ENCODE measurements at regions not wholly inside any gene's neighbourhood (a gene's known extent, or its start where the extent isn't known, plus 50 kb on each side); places are given as distances from the start of the nearest gene placed in this dataset.
"Not testable (repeated sequence)": the region's sequence is repeated elsewhere in the genome, so short reads cannot be mapped to it uniquely, and the experiment has no call there.

DNA sequence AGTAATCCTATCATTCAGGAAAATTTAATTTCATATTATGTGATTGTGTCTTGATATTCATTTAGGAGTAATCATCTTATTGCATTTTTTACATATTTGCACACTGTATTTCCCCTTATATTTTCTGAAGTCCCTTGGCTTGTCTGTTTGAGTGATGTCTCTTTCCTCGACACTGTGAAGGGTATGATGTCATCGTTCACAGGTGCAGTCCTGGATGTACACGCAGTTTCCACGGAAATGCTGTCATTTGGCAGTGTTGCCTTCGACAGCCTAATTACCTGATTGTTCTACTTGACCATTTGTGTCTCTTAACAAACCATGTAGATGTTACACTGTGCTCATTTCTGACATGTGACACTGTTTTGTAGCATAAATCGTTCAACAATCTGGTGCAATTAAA is 1277.0 kb downstream of the TMEM121 start:
- CTCF ChIA-PET, result interaction anchor here (0.6 to 2.8 kb wide), 3 partner anchors 10 to 69 kb away, joined by 3 to 12 read pairs (median 4); no protein-coding TSS in a partner anchor
- no peaks in the 10 kb centered on the region for H3K9me3 Mint-ChIP-seq

DNA sequence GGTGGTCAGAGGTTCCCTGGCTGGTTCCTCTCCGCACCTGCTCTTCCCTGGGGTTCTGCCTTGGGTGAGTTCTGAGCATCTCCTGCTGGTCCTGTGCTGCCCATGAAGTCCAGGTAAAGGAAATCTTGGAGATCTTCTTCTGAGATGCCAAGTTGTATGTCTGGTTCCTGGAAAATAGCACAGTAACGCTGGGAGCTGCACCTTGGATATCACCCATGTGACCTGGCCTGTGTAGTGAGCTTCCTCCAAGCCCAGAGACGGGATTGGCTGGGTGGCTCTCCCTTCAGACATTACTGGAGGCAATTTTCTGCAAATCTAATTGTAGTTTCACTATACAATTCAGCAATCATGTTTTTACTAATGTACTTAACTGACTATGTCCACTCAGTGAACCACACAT is 1281.1 kb downstream of the TMEM121 start:
- TF ChIP-seq, protein P1, sequence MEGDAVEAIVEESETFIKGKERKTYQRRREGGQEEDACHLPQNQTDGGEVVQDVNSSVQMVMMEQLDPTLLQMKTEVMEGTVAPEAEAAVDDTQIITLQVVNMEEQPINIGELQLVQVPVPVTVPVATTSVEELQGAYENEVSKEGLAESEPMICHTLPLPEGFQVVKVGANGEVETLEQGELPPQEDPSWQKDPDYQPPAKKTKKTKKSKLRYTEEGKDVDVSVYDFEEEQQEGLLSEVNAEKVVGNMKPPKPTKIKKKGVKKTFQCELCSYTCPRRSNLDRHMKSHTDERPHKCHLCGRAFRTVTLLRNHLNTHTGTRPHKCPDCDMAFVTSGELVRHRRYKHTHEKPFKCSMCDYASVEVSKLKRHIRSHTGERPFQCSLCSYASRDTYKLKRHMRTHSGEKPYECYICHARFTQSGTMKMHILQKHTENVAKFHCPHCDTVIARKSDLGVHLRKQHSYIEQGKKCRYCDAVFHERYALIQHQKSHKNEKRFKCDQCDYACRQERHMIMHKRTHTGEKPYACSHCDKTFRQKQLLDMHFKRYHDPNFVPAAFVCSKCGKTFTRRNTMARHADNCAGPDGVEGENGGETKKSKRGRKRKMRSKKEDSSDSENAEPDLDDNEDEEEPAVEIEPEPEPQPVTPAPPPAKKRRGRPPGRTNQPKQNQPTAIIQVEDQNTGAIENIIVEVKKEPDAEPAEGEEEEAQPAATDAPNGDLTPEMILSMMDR (IDR thresholded peaks at IDR 0.05), result no peak
- Mint-ChIP-seq H3K27me3 (peaks cover 4% of the 10 kb centered on the region), H3K36me3 (ENCODE audit: low read depth) (no peaks in the 10 kb centered on the region), H3K9me3 (no peaks in the 10 kb centered on the region), H3K4me1 (peaks cover 15% of the 10 kb centered on the region), H3K4me3 (no peak overlapping the region), H3K27ac (no peak overlapping the region)
- intact Hi-C loops (cut with micrococcal nuclease), result no loop called here
- DNase-seq (no peak), ATAC-seq (ENCODE audit: low read depth) (no peak)
- CTCF ChIA-PET, result interaction anchor here (0.8 kb wide), 1 partner anchor 24 kb away, joined by 3 read pairs; no protein-coding TSS in a partner anchor
- POLR2A ChIA-PET, result no interaction called here

More for the DNA sequence above, 1277.0 kb downstream of the TMEM121 start:
- ATAC-seq (ENCODE audit: low read depth), result no peak
- Mint-ChIP-seq H3K27me3 (peaks cover 14% of the 10 kb centered on the region), H3K36me3 (ENCODE audit: low read depth) (no peaks in the 10 kb centered on the region), H3K4me3 (no peak overlapping the region), H3K4me1 (no peaks in the 10 kb centered on the region), H3K27ac (no peak overlapping the region)
- intact Hi-C loops (cut with micrococcal nuclease), result no loop called here
- TF ChIP-seq, protein P1 (IDR thresholded peaks at IDR 0.05), result no peak
- DNase-seq, result no peak
- POLR2A ChIA-PET, result no interaction called here

DNA sequence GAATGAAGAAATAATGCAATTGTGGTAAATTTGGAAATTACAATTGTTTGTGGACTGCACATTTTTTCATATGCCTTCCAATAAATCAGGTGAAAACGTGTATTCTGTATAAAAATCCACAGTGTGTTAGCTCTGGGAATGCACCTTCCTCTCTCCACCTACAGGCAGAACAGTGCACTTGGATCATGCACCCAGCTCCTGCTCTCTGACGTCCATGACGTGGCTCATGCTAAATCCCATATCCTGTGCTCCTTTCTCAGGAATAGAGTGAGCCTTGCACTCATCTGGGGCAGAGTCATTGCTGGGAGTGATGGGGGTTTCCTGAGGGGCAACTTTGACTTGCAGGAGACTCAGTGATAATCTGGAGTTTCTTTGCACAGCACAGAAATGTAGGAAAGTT is 1282.1 kb downstream of the TMEM121 start:
- intact Hi-C loops (cut with micrococcal nuclease), result no loop called here
- peaks cover 4% of the 10 kb centered on the region for H3K27me3 Mint-ChIP-seq
- no peak for DNase-seq
- no peak overlapping the region for H3K4me3 Mint-ChIP-seq
- no peaks in the 10 kb centered on the region for H3K36me3 Mint-ChIP-seq (ENCODE audit: low read depth)
- no peaks in the 10 kb centered on the region for H3K9me3 Mint-ChIP-seq
- ATAC-seq (ENCODE audit: low read depth), result no peak
- H3K4me1 Mint-ChIP-seq, result peaks cover 15% of the 10 kb centered on the region
- POLR2A ChIA-PET, result no interaction called here
- TF ChIP-seq, protein P1 (IDR thresholded peaks at IDR 0.05), result no peak
- CTCF ChIA-PET, result no interaction called here
- H3K27ac Mint-ChIP-seq, result no peak overlapping the region

DNA sequence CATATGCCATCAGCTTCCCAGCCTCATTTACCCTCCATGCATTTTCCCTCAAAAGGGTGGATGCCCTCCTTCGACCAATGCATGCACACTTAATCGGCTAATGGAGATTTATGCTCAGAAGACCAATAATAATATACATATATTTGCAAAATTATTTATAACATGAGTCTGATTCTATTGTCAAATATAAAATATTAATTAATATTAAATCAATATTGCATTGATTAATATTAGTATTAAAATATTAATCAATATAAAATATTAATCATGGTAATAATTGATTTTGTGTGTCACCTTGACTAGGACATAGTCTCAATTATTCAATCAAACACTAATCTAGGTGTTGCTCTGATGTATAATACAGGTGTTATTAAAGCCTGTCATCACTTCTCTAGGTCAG is 1282.5 kb downstream of the TMEM121 start:
- no peak overlapping the region for H3K4me3 Mint-ChIP-seq
- H3K27me3 Mint-ChIP-seq, result peaks cover 4% of the 10 kb centered on the region
- intact Hi-C loops (cut with micrococcal nuclease), result no loop called here
- H3K27ac Mint-ChIP-seq, result no peak overlapping the region
- ChIA-PET CTCF (interaction anchor here (0.6 kb wide), 1 partner anchor 25 kb away, joined by 3 read pairs; no protein-coding TSS in a partner anchor), POLR2A (no interaction called here)
- TF ChIP-seq, protein P1 (IDR thresholded peaks at IDR 0.05), result no peak
- no peaks in the 10 kb centered on the region for H3K36me3 Mint-ChIP-seq (ENCODE audit: low read depth)
- no peak for ATAC-seq (ENCODE audit: low read depth)
- no peak for DNase-seq
- no peaks in the 10 kb centered on the region for H3K9me3 Mint-ChIP-seq
- H3K4me1 Mint-ChIP-seq, result peaks cover 15% of the 10 kb centered on the region

DNA sequence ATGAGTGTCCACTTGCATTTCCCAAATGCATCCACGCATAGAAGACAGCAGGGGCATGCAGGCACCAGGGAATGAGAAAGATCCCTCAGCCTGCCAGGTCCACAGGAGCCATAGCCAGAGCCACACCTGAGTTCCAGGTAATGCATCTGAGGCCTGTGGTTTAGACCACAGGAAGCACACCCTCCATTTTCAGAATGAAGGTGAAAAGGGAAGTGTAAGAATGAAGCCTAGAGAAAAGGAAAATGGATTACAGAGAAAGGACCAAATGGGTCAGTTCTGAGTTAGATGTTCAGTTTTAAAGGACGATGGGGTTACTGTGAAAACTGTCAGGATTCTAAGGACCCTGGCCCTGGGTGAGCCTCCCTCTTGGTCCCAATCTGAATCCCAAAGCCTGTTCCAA is 1283.2 kb downstream of the TMEM121 start:
- no peak for DNase-seq
- POLR2A ChIA-PET, result no interaction called here
- intact Hi-C loops (cut with micrococcal nuclease), result no loop called here
- CTCF ChIA-PET, result no interaction called here
- ATAC-seq (ENCODE audit: low read depth), result no peak
- no peaks in the 10 kb centered on the region for H3K9me3 Mint-ChIP-seq
- no peak overlapping the region for H3K4me3 Mint-ChIP-seq
- no peak overlapping the region for H3K27ac Mint-ChIP-seq
- peaks cover 2% of the 10 kb centered on the region for H3K27me3 Mint-ChIP-seq
- H3K36me3 Mint-ChIP-seq (ENCODE audit: low read depth), result no peaks in the 10 kb centered on the region
- H3K4me1 Mint-ChIP-seq, result peaks cover 15% of the 10 kb centered on the region
- TF ChIP-seq, protein P1 (IDR thresholded peaks at IDR 0.05), result no peak

DNA sequence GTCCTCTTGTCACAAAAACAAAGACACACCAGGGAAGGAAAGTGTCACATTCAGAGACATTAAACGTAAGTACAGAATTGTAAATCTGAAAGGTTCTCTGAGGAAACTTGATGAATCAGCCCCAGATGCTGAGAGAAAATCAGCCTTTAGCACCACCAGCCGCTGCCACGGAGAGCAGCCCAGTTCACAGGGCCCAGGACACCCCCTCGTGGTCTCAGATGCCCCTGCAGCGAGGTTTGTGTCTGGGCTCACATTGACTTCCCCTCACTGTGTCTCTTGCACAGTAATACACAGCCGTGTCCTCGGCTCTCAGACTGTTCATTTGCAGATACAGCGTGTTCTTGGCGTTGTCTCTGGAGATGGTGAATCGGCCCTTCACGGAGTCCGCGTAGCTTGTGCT is 1283.8 kb downstream of the TMEM121 start:
- H3K4me1 Mint-ChIP-seq, result peaks cover 15% of the 10 kb centered on the region
- H3K27ac Mint-ChIP-seq; H3K36me3 Mint-ChIP-seq (ENCODE audit: low read depth); H3K9me3 Mint-ChIP-seq; H3K27me3 Mint-ChIP-seq; H3K4me3 Mint-ChIP-seq; intact Hi-C loops (cut with micrococcal nuclease); DNase-seq: not testable (repeated sequence)
- ChIA-PET CTCF (interaction anchor here (1.1 to 1.3 kb wide), 4 partner anchors 12 to 62 kb away, joined by 4 to 5 read pairs (median 5); no protein-coding TSS in a partner anchor), POLR2A (interaction anchor here (1.0 to 1.3 kb wide), 2 partner anchors 21 to 948 kb away, joined by 3 to 4 read pairs; no protein-coding TSS in a partner anchor)
- ATAC-seq (ENCODE audit: low read depth), result peak; percentile 75
